ENCODE measurements at regions not wholly inside any gene's neighbourhood (a gene's known extent, or its start where the extent isn't known, plus 50 kb on each side); places are given as distances from the start of the nearest gene placed in this dataset.

- Histone ChIP-seq H3K9me3 (replicated peaks; ENCODE audit: control insufficient read depth, insufficient read depth, low read depth, low read length) (no peaks in the 10 kb centered on the region), H3K27me3 (ENCODE audit: control insufficient read depth in 2 of 2, insufficient read depth in 2 of 2, low read length in 2 of 2) (no peaks in the 10 kb centered on the region), H3K4me3 (no peak overlapping the region), H4K20me1 (replicated peaks; ENCODE audit: control insufficient read depth, insufficient read depth, low read length) (no peaks in the 10 kb centered on the region), H3K9me1 (ENCODE audit: control insufficient read depth, insufficient read depth, low read length) (no peaks in the 10 kb centered on the region), H2AFZ (ENCODE audit: low read depth, low read length) (no peak overlapping the region), H3K27ac (ENCODE audit: extremely low read depth, low read depth, low read length) (no peak overlapping the region), H3K9ac (ENCODE audit: insufficient read depth in 1 of 2, low read depth in 2 of 2, low read length in 2 of 2) (no peak overlapping the region), H3K79me2 (ENCODE audit: control insufficient read depth, insufficient read depth, low read length) (no peaks in the 10 kb centered on the region), H3K36me3 (ENCODE audit: control insufficient read depth, insufficient read depth, low read length) (no peaks in the 10 kb centered on the region), H3K4me2 (ENCODE audit: insufficient read depth, low read length) (no peak overlapping the region), H3K4me1 (replicated peaks in 1 of 2; ENCODE audit: control insufficient read depth in 2 of 2, insufficient read depth in 2 of 2, low read length in 2 of 2) (no peaks in the 10 kb centered on the region)
- CTCF ChIA-PET (ENCODE audit: low intra/inter-chr PET ratio): no interaction called here
- DNase-seq (ENCODE audit: extremely low read depth in 1 of 4, low spot score in 3 of 4) (peak; percentile 26 to 40 (median 36)), ATAC-seq (peak; percentile 54; the same call in 1 of the 3 replicates), FAIRE-seq (peak; percentile 60)
- POLR2A ChIA-PET: no interaction called here
- intact Hi-C loops (cut with micrococcal nuclease) (no loop called here), in situ Hi-C loops (cut with MboI) (loop anchor here (25.0 kb wide), 1 partner anchor 1515 kb away; no protein-coding TSS in a partner anchor)
- 0% methylated on average over 6 of the region's 6 CpGs for WGBS (ENCODE audit: insufficient coverage, low coverage, missing lambda C conversion rate)
- TF ChIP-seq HMG20B (CRISPR knock-in tag; IDR thresholded peaks at IDR 0.05) (no peak), RAD21 (CRISPR knock-in tag; conservative IDR thresholded peaks at IDR 0.05 in 1 of 2, IDR thresholded peaks at IDR 0.05 in 1 of 2) (peak; percentile 37 to 52; a peak in 3 of 4 replicates), SMC3 (conservative IDR thresholded peaks at IDR 0.05; ENCODE audit: insufficient read depth, low read depth, low read length) (0 out of 2 replicates have a peak, but pooled peaks have one; percentile 27), TGIF2 (CRISPR knock-in tag; IDR thresholded peaks at IDR 0.05) (no peak), MEF2D (tag; conservative IDR thresholded peaks at IDR 0.05; ENCODE audit: low read depth) (no peak), NKRF (IDR thresholded peaks at IDR 0.05; ENCODE audit: borderline replicate concordance) (no peak)
- TF ChIP-seq, protein P1, sequence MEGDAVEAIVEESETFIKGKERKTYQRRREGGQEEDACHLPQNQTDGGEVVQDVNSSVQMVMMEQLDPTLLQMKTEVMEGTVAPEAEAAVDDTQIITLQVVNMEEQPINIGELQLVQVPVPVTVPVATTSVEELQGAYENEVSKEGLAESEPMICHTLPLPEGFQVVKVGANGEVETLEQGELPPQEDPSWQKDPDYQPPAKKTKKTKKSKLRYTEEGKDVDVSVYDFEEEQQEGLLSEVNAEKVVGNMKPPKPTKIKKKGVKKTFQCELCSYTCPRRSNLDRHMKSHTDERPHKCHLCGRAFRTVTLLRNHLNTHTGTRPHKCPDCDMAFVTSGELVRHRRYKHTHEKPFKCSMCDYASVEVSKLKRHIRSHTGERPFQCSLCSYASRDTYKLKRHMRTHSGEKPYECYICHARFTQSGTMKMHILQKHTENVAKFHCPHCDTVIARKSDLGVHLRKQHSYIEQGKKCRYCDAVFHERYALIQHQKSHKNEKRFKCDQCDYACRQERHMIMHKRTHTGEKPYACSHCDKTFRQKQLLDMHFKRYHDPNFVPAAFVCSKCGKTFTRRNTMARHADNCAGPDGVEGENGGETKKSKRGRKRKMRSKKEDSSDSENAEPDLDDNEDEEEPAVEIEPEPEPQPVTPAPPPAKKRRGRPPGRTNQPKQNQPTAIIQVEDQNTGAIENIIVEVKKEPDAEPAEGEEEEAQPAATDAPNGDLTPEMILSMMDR (IDR thresholded peaks at IDR 0.05 in 2 of 3, conservative IDR thresholded peaks at IDR 0.05 in 1 of 3; ENCODE audit: insufficient read depth in 2 of 3, low read depth in 1 of 3, low read length in 3 of 3): peak; percentile 28 to 66 (median 60); a peak in 5 of 6 replicates
- no TSS peak for BruUV-seq (replicated peaks)
Observed at GRCh38 chr4:22897520-22898108, 204.9 kb downstream of the GBA3 start.

All from K562 (cell line).